ENCODE measurements at regions not wholly inside any gene's neighbourhood (a gene's known extent, or its start where the extent isn't known, plus 50 kb on each side); places are given as distances from the start of the nearest gene placed in this dataset.

DNA sequence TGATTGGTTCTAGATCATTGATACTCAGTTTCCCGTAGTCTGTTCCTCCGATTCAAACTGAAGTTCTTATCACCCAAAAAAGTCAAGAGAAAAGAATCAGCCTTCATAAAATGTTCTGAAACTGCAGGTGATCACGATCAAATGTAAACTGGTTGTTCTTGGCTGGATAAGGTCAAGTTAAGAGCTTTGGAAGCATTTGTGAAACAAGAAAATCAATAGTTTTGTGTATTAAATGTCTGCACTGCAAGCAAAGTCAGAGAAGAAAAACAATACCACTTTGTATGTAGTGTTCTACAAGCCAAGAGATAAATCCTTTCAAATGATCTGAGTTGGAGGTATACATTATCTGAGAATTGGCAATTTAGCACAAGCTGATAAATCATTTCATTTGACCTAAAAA is 710.3 kb downstream of the SORCS1 start:
- no peak overlapping the region for H3K4me3 Mint-ChIP-seq
- TF ChIP-seq, protein P1, sequence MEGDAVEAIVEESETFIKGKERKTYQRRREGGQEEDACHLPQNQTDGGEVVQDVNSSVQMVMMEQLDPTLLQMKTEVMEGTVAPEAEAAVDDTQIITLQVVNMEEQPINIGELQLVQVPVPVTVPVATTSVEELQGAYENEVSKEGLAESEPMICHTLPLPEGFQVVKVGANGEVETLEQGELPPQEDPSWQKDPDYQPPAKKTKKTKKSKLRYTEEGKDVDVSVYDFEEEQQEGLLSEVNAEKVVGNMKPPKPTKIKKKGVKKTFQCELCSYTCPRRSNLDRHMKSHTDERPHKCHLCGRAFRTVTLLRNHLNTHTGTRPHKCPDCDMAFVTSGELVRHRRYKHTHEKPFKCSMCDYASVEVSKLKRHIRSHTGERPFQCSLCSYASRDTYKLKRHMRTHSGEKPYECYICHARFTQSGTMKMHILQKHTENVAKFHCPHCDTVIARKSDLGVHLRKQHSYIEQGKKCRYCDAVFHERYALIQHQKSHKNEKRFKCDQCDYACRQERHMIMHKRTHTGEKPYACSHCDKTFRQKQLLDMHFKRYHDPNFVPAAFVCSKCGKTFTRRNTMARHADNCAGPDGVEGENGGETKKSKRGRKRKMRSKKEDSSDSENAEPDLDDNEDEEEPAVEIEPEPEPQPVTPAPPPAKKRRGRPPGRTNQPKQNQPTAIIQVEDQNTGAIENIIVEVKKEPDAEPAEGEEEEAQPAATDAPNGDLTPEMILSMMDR (IDR thresholded peaks at IDR 0.05; ENCODE audit: unreplicated experiment in 3 of 3): no peak
- H3K27ac Mint-ChIP-seq: no peak overlapping the region
- peaks cover 2% of the 10 kb centered on the region for H3K9me3 Mint-ChIP-seq
- no peaks in the 10 kb centered on the region for H3K27me3 Mint-ChIP-seq (ENCODE audit: low read depth)
- no peaks in the 10 kb centered on the region for H3K36me3 Mint-ChIP-seq (ENCODE audit: low read depth)
- H3K4me1 Mint-ChIP-seq: peaks cover 5% of the 10 kb centered on the region

DNA sequence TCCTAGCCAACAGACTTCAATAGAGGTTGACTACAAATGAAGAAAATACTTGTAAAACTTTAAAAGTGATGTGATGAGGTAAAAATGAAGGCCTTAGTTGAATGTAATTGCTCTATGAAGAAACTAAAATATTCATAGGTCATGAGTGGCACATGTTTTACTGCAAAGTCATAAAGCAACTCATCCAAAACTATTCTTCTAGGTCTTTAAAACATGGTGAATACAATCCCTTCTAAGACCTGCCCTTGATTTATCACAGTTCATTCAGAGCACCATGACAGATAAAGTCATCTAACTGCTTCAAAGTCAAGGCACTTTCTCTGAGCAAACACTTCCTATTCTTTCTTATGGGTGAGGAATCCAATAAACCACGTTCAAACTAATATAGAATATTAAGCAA is 713.5 kb downstream of the SORCS1 start:
- H3K4me3 Mint-ChIP-seq: no peak overlapping the region
- H3K36me3 Mint-ChIP-seq (ENCODE audit: low read depth): no peaks in the 10 kb centered on the region
- peaks cover 5% of the 10 kb centered on the region for H3K4me1 Mint-ChIP-seq
- TF ChIP-seq, protein P1 (IDR thresholded peaks at IDR 0.05; ENCODE audit: unreplicated experiment in 3 of 3): no peak
- H3K27ac Mint-ChIP-seq: no peak overlapping the region
- no peaks in the 10 kb centered on the region for H3K27me3 Mint-ChIP-seq (ENCODE audit: low read depth)
- no peaks in the 10 kb centered on the region for H3K9me3 Mint-ChIP-seq

DNA sequence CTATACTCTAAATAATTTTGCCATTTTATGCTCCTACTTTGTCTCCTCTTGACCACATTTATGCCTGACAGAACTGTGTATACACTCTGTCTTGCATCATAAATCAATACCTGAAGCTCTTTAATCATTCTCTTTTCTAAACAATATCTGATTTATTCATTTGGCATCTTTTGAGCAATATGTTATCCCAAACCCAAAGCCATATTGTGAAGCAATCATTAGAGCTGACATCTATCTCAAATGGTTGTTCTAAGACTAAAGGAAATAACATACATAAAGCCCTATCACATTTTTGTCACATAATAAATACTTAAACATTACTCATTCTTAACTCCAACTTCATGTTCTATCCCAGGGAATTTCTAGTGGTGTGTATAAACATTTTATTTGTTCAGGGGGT is 717.6 kb downstream of the SORCS1 start:
- Mint-ChIP-seq H3K9me3 (no peaks in the 10 kb centered on the region), H3K27ac (no peak overlapping the region), H3K27me3 (ENCODE audit: low read depth) (peaks cover 7% of the 10 kb centered on the region), H3K4me1 (peaks cover 5% of the 10 kb centered on the region), H3K4me3 (no peak overlapping the region), H3K36me3 (ENCODE audit: low read depth) (no peaks in the 10 kb centered on the region)
- TF ChIP-seq, protein P1 (IDR thresholded peaks at IDR 0.05; ENCODE audit: unreplicated experiment in 3 of 3): no peak

- Mint-ChIP-seq H3K4me3 (no peak overlapping the region), H3K36me3 (ENCODE audit: low read depth) (no peaks in the 10 kb centered on the region), H3K4me1 (peaks cover 6% of the 10 kb centered on the region), H3K27me3 (ENCODE audit: low read depth) (peaks cover 7% of the 10 kb centered on the region), H3K9me3 (no peaks in the 10 kb centered on the region), H3K27ac (no peak overlapping the region)
- TF ChIP-seq, protein P1 (IDR thresholded peaks at IDR 0.05; ENCODE audit: unreplicated experiment in 3 of 3): no peak
Observed at GRCh38 chr10:106442223-106442622, 722.3 kb downstream of the SORCS1 start.

DNA sequence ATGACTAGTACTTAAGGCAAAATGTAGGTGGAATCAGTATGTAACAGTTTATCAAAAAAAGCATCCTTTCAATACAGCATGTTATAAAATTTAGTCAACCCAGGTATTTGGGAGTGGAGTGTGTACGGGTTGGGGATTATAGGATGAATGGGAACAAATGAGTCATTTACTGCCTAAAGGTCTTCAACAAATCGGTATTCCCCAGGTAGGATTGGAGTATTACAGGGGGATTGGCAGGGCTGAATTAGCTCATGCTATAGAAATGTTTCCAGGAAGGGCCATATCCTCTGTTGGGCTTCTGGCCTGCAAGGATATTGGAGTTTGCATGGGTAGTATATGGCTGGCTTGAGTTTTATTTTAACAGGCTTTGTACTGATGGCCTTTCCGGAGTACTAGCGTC is 723.7 kb downstream of the SORCS1 start:
- Mint-ChIP-seq H3K4me3 (no peak overlapping the region), H3K27ac (no peak overlapping the region), H3K9me3 (no peaks in the 10 kb centered on the region), H3K4me1 (peaks cover 6% of the 10 kb centered on the region), H3K36me3 (ENCODE audit: low read depth) (no peaks in the 10 kb centered on the region), H3K27me3 (ENCODE audit: low read depth) (peaks cover 6% of the 10 kb centered on the region)
- TF ChIP-seq, protein P1 (IDR thresholded peaks at IDR 0.05; ENCODE audit: unreplicated experiment in 3 of 3): no peak

GRCh38 chr10:106440355-106440754 is 724.2 kb downstream of the SORCS1 start:
- TF ChIP-seq, protein P1 (IDR thresholded peaks at IDR 0.05; ENCODE audit: unreplicated experiment in 3 of 3): no peak
- H3K4me1 Mint-ChIP-seq: peaks cover 6% of the 10 kb centered on the region
- H3K27me3 Mint-ChIP-seq (ENCODE audit: low read depth): peaks cover 4% of the 10 kb centered on the region
- H3K27ac Mint-ChIP-seq: no peak overlapping the region
- no peaks in the 10 kb centered on the region for H3K36me3 Mint-ChIP-seq (ENCODE audit: low read depth)
- H3K4me3 Mint-ChIP-seq: no peak overlapping the region
- no peaks in the 10 kb centered on the region for H3K9me3 Mint-ChIP-seq
